Dermis blood vessel endothelial cell (primary cell): ENCODE measurements at regions not wholly inside any gene's neighbourhood (a gene's known extent, or its start where the extent isn't known, plus 50 kb on each side); places are given as distances from the start of the nearest gene placed in this dataset.

Source experiments
- DNase-seq: peaks from one replicate; pipeline ENCODE4 v3.0.0; 2010

- no peak for DNase-seq
These were observed 53.5 kb upstream of the FAM9B start for GRCh38 chrX:9087271-9088040.

GRCh38 chrX:9088896-9089295 is 55.0 kb upstream of the FAM9B start:
- no peak for DNase-seq

GRCh38 chrX:9090766-9091165 is 56.8 kb upstream of the FAM9B start:
- no peak for DNase-seq

- DNase-seq: no peak
These were observed 57.3 kb upstream of the FAM9B start for GRCh38 chrX:9091258-9091657.

GRCh38 chrX:9102956-9103355 is 69.0 kb upstream of the FAM9B start:
- DNase-seq: no peak

GRCh38 chrX:9108054-9108453 is 74.1 kb upstream of the FAM9B start:
- DNase-seq: no peak

- DNase-seq: no peak
These were observed 76.9 kb upstream of the FAM9B start for GRCh38 chrX:9110808-9111207.

GRCh38 chrX:9114245-9114644 is 80.3 kb upstream of the FAM9B start:
- no peak for DNase-seq

- no peak for DNase-seq
These were observed 83.9 kb upstream of the FAM9B start for GRCh38 chrX:9117851-9118250.

- no peak for DNase-seq
These were observed 88.8 kb upstream of the FAM9B start for GRCh38 chrX:9122519-9123245.

GRCh38 chrX:9127986-9128385 is 94.1 kb upstream of the FAM9B start:
- DNase-seq: no peak

- DNase-seq: no peak
These were observed 96.1 kb upstream of the FAM9B start for GRCh38 chrX:9130031-9130430.

GRCh38 chrX:9131066-9131465 is 97.1 kb upstream of the FAM9B start:
- no peak for DNase-seq

- DNase-seq: no peak
These were observed 98.2 kb upstream of the FAM9B start for GRCh38 chrX:9132036-9132638.

- no peak for DNase-seq
These were observed 99.5 kb upstream of the FAM9B start for GRCh38 chrX:9133426-9133825.

GRCh38 chrX:9134366-9134765 is 100.4 kb upstream of the FAM9B start:
- no peak for DNase-seq

- no peak for DNase-seq
These were observed 102.1 kb upstream of the FAM9B start for GRCh38 chrX:9135901-9136510.

- no peak for DNase-seq
These were observed 103.2 kb upstream of the FAM9B start for GRCh38 chrX:9137152-9137551.

- DNase-seq: no peak
These were observed 107.6 kb upstream of the FAM9B start for GRCh38 chrX:9141496-9141895.

- no peak for DNase-seq
These were observed 110.8 kb upstream of the FAM9B start for GRCh38 chrX:9144701-9145241.

GRCh38 chrX:9146657-9147056 is 112.7 kb upstream of the FAM9B start:
- no peak for DNase-seq

GRCh38 chrX:9147086-9147485 is 113.2 kb upstream of the FAM9B start:
- no peak for DNase-seq

GRCh38 chrX:9147726-9148125 is 113.8 kb upstream of the FAM9B start:
- no peak for DNase-seq
